ENCODE measurements at regions not wholly inside any gene's neighbourhood (a gene's known extent, or its start where the extent isn't known, plus 50 kb on each side); places are given as distances from the start of the nearest gene placed in this dataset.
"Not testable (repeated sequence)": the region's sequence is repeated elsewhere in the genome, so short reads cannot be mapped to it uniquely, and the experiment has no call there.

DNA sequence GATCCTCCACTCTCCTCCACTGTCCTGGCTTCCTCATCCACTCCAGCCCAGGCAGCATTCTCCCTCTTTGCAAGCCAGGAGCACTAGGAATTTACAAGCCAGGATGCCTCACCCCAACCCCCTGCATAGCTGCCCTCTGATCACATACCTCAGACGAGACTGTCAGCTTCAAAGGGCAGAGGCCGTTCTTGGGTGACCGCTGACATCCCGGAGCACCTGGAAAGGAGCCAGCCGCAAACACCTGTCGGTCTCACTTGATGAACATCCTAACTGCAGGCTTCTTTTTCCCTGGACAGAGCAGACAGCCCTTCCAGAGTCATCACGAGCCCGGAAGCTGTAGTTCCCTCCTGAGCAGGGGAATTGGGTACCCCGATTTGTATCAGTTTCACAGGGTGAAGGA lies 451.3 kb upstream of the B3GAT1 start:
- peaks cover 2% of the 10 kb centered on the region for H3K4me1 Mint-ChIP-seq (ENCODE audit: low read depth)
- intact Hi-C loops (cut with micrococcal nuclease) = no loop called here
- DNase-seq = no peak
- H3K36me3 Mint-ChIP-seq = no peaks in the 10 kb centered on the region
- POLR2A ChIA-PET = no interaction called here
- CTCF ChIA-PET = no interaction called here
- H3K9me3 Mint-ChIP-seq = no peaks in the 10 kb centered on the region
- H3K27ac Mint-ChIP-seq = no peak overlapping the region
- H3K27me3 Mint-ChIP-seq = peaks cover 9% of the 10 kb centered on the region
- H3K4me3 Mint-ChIP-seq = no peak overlapping the region

- intact Hi-C loops (cut with micrococcal nuclease) = no loop called here
- DNase-seq = no peak
Observed at GRCh38 chr11:134862587-134863195, 450.6 kb upstream of the B3GAT1 start.

GRCh38 chr11:134862105-134862502 lies 450.1 kb upstream of the B3GAT1 start:
- H3K4me1 Mint-ChIP-seq (ENCODE audit: low read depth) = no peaks in the 10 kb centered on the region
- intact Hi-C loops (cut with micrococcal nuclease) = no loop called here

More at GRCh38 chr11:134862587-134863195, 450.6 kb upstream of the B3GAT1 start:
- H3K4me1 Mint-ChIP-seq (ENCODE audit: low read depth) = no peaks in the 10 kb centered on the region
- H3K4me3 Mint-ChIP-seq = no peak overlapping the region
- no peaks in the 10 kb centered on the region for H3K36me3 Mint-ChIP-seq
- no peaks in the 10 kb centered on the region for H3K9me3 Mint-ChIP-seq
- ChIA-PET POLR2A (no interaction called here), CTCF (no interaction called here)
- H3K27me3 Mint-ChIP-seq = peaks cover 9% of the 10 kb centered on the region
- H3K27ac Mint-ChIP-seq = no peak overlapping the region

GRCh38 chr11:134861490-134862104 lies 449.6 kb upstream of the B3GAT1 start:
- no peak overlapping the region for H3K4me3 Mint-ChIP-seq
- ChIA-PET POLR2A (no interaction called here), CTCF (no interaction called here)
- H3K4me1 Mint-ChIP-seq (ENCODE audit: low read depth) = no peaks in the 10 kb centered on the region
- no peak for DNase-seq
- H3K36me3 Mint-ChIP-seq = no peaks in the 10 kb centered on the region
- intact Hi-C loops (cut with micrococcal nuclease) = no loop called here
- H3K27ac Mint-ChIP-seq = no peak overlapping the region
- H3K27me3 Mint-ChIP-seq = peaks cover 10% of the 10 kb centered on the region
- no peaks in the 10 kb centered on the region for H3K9me3 Mint-ChIP-seq

More at GRCh38 chr11:134862105-134862502, 450.1 kb upstream of the B3GAT1 start:
- Mint-ChIP-seq H3K36me3 (no peaks in the 10 kb centered on the region), H3K9me3 (no peaks in the 10 kb centered on the region), H3K27me3 (peaks cover 9% of the 10 kb centered on the region), H3K27ac (no peak overlapping the region), H3K4me3 (no peak overlapping the region)
- CTCF ChIA-PET = no interaction called here
- DNase-seq = no peak
- POLR2A ChIA-PET = no interaction called here

DNA sequence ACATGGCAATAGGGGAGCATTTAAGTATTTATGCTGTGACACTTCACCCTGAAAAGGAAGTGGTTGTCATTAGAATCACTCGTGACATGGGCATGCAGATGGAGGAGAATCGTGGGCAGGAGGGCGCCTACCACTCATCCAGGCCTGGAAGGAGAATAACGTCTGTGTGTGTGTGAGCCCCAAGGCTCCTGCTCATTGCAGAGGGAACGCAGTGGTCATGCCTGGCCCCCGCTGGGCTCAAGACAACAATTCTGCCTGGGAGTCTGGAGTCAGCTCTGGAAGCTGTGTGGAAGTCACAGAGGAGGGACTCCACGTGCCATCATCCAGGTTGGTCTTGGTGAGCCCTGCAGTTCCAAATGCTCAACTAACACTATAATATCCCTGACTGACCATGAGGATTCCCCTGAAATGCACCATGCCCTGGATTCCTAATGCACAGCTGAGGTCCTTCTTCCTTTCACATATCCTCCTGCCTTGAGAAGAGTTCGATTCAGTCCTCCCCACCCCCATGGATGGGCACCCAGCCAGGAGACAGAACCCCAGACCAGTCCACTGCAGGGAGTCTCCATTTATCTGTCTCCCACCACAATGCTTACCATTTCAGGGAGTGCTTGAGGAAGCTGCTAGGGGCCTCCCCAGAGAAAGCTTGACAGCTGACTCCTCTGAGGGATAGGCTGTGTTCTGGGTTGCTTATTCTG lies 446.9 kb upstream of the B3GAT1 start:
- intact Hi-C loops (cut with micrococcal nuclease) = no loop called here

DNA sequence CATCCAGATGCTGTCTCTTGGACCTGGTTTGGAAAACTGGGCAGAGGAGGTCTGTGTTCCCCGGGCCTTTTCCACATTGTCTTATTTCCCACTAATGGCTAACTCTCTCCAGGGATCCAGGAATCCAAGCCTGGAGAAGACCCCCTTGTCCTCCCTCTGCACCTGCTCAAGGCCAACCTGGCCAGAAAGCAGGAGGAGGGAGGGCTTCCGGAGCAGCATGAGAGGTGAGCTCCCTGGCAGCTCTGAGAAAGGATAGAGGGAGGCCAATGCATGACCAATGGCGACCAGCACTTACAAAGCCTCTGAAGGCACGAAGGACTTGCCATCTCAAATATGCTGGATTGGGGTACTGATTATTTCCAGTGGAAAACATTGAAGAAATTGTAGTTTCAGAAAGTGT lies 445.0 kb upstream of the B3GAT1 start:
- Mint-ChIP-seq H3K9me3 (no peaks in the 10 kb centered on the region), H3K36me3 (no peaks in the 10 kb centered on the region), H3K27ac (no peak overlapping the region), H3K4me1 (ENCODE audit: low read depth) (no peaks in the 10 kb centered on the region), H3K4me3 (no peak overlapping the region), H3K27me3 (peaks cover 20% of the 10 kb centered on the region)
- DNase-seq = no peak
- ChIA-PET POLR2A (no interaction called here), CTCF (interaction anchor here (0.8 kb wide), 1 partner anchor 10 kb away, joined by 3 read pairs; no protein-coding TSS in a partner anchor)
- intact Hi-C loops (cut with micrococcal nuclease) = no loop called here

More for the DNA sequence above, 446.9 kb upstream of the B3GAT1 start:
- DNase-seq = no peak
- POLR2A ChIA-PET = no interaction called here
- Mint-ChIP-seq H3K36me3 (no peaks in the 10 kb centered on the region), H3K4me1 (ENCODE audit: low read depth) (no peaks in the 10 kb centered on the region), H3K9me3 (no peaks in the 10 kb centered on the region), H3K27ac (no peak overlapping the region), H3K27me3 (peaks cover 12% of the 10 kb centered on the region), H3K4me3 (no peak overlapping the region)
- CTCF ChIA-PET = interaction anchor here (1.5 kb wide), 1 partner anchor 12 kb away, joined by 3 read pairs; no protein-coding TSS in a partner anchor

DNA sequence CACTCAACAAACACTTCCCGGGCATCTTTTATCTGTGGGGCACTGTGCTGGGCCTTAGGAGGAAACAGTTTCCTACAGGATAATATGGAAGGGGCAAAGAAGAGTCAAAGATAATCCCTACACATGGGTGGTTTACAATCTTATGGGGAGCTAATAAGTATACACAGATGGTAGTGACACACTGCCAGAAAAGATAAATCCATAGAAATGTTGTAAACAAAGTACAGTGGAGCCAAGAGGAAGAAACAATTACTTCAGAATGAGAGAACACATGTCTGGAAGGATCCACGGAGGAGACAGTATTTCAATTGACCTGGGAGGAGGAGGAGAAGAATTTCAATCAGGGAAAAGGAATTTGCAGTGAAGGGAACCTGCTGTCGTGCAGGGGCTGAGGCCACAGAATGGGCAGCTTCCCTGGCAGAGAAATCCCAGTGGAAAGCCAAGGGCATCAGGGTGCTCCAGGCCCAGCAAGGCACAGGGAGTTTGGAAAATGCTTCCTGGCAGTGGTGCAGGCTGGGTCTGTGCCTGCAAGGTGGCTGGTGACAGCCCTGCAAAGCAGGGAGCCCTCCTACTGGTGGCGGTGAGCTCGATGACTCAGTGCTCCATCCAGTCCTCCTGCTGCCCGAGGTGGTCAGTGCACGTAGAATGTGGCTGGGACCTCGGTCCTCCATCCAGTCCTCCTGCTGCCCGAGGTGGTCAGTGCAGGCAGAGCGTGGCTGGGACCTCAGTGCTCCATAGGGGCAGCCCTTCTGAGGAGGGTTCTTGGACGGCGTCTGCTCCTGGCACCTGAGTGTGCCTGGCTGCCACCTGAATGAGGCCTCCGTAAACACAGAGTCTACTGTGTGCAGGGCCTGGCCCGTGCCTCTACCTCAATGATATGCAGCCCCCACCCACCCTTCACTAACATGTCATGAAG lies 444.3 kb upstream of the B3GAT1 start:
- CTCF ChIA-PET = no interaction called here

GRCh38 chr11:134853992-134854991 lies 442.2 kb upstream of the B3GAT1 start:
- H3K4me1 Mint-ChIP-seq (ENCODE audit: low read depth) = no peaks in the 10 kb centered on the region
- intact Hi-C loops (cut with micrococcal nuclease) = no loop called here
- H3K27ac Mint-ChIP-seq = no peak overlapping the region
- no peaks in the 10 kb centered on the region for H3K36me3 Mint-ChIP-seq
- no peak overlapping the region for H3K4me3 Mint-ChIP-seq
- ChIA-PET CTCF (interaction anchor here (1.4 to 1.6 kb wide), 2 partner anchors 12 to 14 kb away, joined by 3 read pairs; no protein-coding TSS in a partner anchor), POLR2A (no interaction called here)
- no peaks in the 10 kb centered on the region for H3K9me3 Mint-ChIP-seq
- peaks cover 15% of the 10 kb centered on the region for H3K27me3 Mint-ChIP-seq
- DNase-seq = no peak

More for the DNA sequence above, 444.3 kb upstream of the B3GAT1 start:
- no peaks in the 10 kb centered on the region for H3K4me1 Mint-ChIP-seq (ENCODE audit: low read depth)
- no peak overlapping the region for H3K4me3 Mint-ChIP-seq
- intact Hi-C loops (cut with micrococcal nuclease) = no loop called here
- H3K27me3 Mint-ChIP-seq = peaks cover 19% of the 10 kb centered on the region
- no peaks in the 10 kb centered on the region for H3K9me3 Mint-ChIP-seq
- H3K36me3 Mint-ChIP-seq = no peaks in the 10 kb centered on the region
- POLR2A ChIA-PET = no interaction called here
- H3K27ac Mint-ChIP-seq = no peak overlapping the region
- DNase-seq = no peak

DNA sequence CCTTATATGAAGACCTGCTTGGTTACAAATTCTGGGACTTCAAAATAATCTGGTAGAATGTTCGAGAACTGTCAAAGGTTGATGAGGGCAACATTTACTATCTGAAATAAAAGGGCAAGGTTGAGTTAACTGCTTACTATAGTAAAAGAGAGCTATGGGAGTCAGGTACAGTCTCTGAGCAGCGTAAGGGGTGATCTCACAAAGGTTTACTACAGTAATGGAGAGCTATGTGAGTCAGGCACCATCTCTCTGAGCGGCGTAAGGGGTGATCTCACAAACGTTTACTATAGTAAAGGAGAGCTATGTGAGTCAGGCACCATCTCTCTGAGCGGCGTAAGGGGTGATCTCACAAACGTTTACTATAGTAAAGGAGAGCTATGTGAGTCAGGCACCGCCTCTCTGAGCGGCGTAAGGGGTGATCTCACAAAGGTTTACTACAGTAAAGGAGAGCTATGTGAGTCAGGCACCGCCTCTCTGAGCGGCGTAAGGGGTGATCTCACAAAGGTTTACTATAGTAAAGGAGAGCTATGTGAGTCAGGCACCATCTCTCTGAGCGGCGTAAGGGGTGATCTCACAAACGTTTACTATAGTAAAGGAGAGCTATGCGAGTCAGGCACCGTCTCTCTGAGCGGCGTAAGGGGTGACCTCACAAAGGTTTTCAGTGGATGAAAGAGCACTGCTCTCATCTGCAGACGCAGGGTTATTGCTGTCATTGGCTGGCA lies 439.6 kb upstream of the B3GAT1 start:
- H3K4me3 Mint-ChIP-seq; intact Hi-C loops (cut with micrococcal nuclease); H3K36me3 Mint-ChIP-seq; POLR2A ChIA-PET; DNase-seq; H3K27ac Mint-ChIP-seq; H3K9me3 Mint-ChIP-seq; H3K4me1 Mint-ChIP-seq (ENCODE audit: low read depth): not testable (repeated sequence)
- CTCF ChIA-PET = interaction anchor here (1.4 kb wide), 1 partner anchor 17 kb away, joined by 3 read pairs; no protein-coding TSS in a partner anchor
- H3K27me3 Mint-ChIP-seq = peaks cover 13% of the 10 kb centered on the region

DNA sequence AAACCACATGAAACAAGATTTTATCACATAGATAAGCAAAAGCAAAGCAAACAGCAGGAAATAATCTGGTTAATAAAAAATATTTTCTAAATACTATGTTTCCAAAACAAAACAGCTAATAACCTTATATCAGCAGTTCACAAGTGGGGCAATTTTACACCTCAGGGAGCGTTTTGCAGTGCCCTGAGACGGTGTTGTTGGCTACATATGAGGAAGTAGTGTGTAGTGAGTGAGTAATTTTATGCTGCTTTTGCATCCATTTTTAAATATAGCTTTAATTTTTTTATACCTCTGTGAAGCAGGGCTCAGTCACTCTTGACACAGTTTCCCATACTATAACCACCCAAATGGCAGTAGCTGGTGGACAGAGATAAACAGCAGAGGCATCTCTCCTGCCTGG lies 438.5 kb upstream of the B3GAT1 start:
- no peaks in the 10 kb centered on the region for H3K4me1 Mint-ChIP-seq (ENCODE audit: low read depth)
- intact Hi-C loops (cut with micrococcal nuclease) = no loop called here
- ChIA-PET CTCF (interaction anchor here (1.4 kb wide), 1 partner anchor 18 kb away, joined by 3 read pairs; no protein-coding TSS in a partner anchor), POLR2A (no interaction called here)
- DNase-seq = no peak
- H3K27me3 Mint-ChIP-seq = peaks cover 10% of the 10 kb centered on the region
- no peak overlapping the region for H3K4me3 Mint-ChIP-seq
- no peaks in the 10 kb centered on the region for H3K36me3 Mint-ChIP-seq
- H3K9me3 Mint-ChIP-seq = no peaks in the 10 kb centered on the region
- no peak overlapping the region for H3K27ac Mint-ChIP-seq

DNA sequence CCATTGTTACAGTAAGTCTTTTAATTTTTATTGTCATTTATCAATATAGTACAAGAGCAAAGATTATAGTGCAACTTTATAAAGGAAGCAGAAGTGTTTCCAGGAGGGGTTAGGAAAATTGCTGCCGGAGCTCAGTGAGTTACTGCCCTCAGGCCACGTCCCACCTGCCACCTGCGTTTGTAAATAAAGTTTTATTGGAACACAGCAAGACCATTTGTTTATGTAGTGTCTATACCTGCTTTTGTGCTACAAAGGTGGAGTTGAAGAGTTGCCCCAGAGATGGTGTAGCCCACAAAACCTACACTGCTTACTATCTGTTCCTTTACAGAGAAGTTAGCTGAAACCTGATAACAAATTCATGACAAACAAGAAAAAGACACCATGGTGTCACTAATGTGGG lies 437.8 kb upstream of the B3GAT1 start:
- intact Hi-C loops (cut with micrococcal nuclease) = no loop called here
- H3K27ac Mint-ChIP-seq = no peak overlapping the region
- ChIA-PET POLR2A (no interaction called here), CTCF (no interaction called here)
- peaks cover 10% of the 10 kb centered on the region for H3K27me3 Mint-ChIP-seq
- no peaks in the 10 kb centered on the region for H3K9me3 Mint-ChIP-seq
- H3K4me3 Mint-ChIP-seq = no peak overlapping the region
- H3K4me1 Mint-ChIP-seq (ENCODE audit: low read depth) = no peaks in the 10 kb centered on the region
- H3K36me3 Mint-ChIP-seq = no peaks in the 10 kb centered on the region
- DNase-seq = no peak

All from activated CD4-positive, alpha-beta memory T cell treated with anti-CD3 and anti-CD28 coated beads for 36 hours (primary cell).